ENCODE measurements at regions not wholly inside any gene's neighbourhood (a gene's known extent, or its start where the extent isn't known, plus 50 kb on each side); places are given as distances from the start of the nearest gene placed in this dataset.

DNA sequence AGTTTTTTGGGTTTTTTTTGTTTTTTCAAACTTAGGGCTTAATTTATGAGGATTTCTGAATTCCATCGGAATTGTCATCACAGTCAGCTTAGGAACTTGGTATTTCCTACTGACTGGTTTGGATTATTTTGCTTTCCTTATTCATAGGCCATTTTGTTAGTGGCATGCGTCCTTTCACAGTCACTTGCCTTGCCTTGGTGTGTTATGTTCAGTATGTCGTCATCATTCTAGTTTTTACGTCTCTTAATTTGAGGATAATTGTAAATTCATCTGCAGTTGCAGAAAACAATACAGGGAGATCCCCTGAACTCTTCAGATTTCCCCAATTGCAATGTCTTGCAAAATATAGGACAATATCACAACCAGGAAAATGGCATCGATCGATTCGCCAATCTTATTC lies 485.3 kb downstream of the CBLN2 start:
- TF ChIP-seq, protein P1, sequence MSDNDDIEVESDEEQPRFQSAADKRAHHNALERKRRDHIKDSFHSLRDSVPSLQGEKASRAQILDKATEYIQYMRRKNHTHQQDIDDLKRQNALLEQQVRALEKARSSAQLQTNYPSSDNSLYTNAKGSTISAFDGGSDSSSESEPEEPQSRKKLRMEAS (IDR thresholded peaks at IDR 0.05) = no peak
- no peak for TF ChIP-seq YY1 (IDR thresholded peaks at IDR 0.05; ENCODE audit: low read depth)
- TF ChIP-seq RAD21 (IDR thresholded peaks at IDR 0.05; ENCODE audit: low read depth) = no peak
- TF ChIP-seq, protein P2, sequence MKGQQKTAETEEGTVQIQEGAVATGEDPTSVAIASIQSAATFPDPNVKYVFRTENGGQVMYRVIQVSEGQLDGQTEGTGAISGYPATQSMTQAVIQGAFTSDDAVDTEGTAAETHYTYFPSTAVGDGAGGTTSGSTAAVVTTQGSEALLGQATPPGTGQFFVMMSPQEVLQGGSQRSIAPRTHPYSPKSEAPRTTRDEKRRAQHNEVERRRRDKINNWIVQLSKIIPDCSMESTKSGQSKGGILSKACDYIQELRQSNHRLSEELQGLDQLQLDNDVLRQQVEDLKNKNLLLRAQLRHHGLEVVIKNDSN (IDR thresholded peaks at IDR 0.05) = no peak
- TF ChIP-seq NFIC (IDR thresholded peaks at IDR 0.05) = no peak

DNA sequence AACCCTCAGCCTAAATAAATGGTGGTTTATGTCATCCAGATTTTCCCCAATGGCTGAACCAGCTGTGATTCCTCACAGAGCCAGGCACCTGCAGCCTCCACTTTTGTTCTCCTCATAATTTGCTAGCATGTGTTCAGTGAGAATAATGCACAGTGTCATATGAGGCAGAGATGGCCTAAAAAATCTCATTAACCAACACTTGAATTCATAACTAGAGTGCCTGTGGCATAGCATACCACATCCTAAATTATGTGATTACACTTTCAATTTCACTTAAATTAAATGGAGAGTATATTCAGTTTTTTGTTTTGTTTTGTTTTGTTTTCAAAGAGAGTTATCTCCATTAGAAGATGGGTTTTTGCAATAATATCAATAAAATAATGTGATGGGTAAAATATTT lies 488.0 kb downstream of the CBLN2 start:
- no peak for TF ChIP-seq EGR1 (IDR thresholded peaks at IDR 0.05)
- TF ChIP-seq, protein P2 (IDR thresholded peaks at IDR 0.05) = no peak
- no peak for TF ChIP-seq TCF12 (IDR thresholded peaks at IDR 0.05; ENCODE audit: low read depth)

DNA sequence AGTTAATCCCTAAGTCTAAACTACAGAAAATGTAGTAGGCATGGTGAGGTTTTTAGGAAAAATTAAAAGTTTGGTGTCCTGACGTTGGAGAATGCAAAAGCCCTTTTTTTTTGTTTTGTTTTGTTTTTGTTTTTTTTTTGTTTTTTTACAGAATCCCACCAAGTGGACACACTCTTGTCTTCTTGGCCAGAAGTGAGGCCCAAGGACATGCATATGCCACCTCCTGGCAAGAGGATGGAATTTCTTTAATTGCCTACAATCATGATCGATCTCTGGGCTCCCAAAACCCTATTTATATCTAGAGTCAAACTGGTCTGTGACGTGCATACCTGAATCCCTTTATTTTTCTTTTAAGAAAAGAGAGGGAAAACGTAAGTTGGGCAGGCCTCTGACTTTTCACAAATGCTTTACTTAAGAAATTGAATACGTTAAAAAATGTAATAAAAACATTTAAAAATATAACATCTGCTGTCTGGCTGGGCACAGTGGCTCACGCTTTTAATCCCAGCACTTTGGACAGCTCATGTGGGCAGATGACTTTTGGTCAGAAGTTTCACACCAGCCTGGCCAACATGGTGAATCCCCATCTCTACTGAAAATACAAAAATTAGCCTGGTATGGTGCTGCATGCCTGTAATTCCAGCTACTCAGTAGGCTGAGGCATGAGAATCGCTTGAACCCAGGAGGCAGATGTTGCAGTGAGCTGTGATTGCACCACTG lies 502.7 kb downstream of the CBLN2 start:
- TF ChIP-seq FOXM1 (IDR thresholded peaks at IDR 0.05; ENCODE audit: borderline replicate concordance, low read depth) (no peak), EP300 (IDR thresholded peaks at IDR 0.05; ENCODE audit: borderline replicate concordance) (no peak), ZBTB7A (IDR thresholded peaks at IDR 0.05; ENCODE audit: low read depth) (no peak), CEBPB (IDR thresholded peaks at IDR 0.05) (no peak)
- TF ChIP-seq, protein P3, sequence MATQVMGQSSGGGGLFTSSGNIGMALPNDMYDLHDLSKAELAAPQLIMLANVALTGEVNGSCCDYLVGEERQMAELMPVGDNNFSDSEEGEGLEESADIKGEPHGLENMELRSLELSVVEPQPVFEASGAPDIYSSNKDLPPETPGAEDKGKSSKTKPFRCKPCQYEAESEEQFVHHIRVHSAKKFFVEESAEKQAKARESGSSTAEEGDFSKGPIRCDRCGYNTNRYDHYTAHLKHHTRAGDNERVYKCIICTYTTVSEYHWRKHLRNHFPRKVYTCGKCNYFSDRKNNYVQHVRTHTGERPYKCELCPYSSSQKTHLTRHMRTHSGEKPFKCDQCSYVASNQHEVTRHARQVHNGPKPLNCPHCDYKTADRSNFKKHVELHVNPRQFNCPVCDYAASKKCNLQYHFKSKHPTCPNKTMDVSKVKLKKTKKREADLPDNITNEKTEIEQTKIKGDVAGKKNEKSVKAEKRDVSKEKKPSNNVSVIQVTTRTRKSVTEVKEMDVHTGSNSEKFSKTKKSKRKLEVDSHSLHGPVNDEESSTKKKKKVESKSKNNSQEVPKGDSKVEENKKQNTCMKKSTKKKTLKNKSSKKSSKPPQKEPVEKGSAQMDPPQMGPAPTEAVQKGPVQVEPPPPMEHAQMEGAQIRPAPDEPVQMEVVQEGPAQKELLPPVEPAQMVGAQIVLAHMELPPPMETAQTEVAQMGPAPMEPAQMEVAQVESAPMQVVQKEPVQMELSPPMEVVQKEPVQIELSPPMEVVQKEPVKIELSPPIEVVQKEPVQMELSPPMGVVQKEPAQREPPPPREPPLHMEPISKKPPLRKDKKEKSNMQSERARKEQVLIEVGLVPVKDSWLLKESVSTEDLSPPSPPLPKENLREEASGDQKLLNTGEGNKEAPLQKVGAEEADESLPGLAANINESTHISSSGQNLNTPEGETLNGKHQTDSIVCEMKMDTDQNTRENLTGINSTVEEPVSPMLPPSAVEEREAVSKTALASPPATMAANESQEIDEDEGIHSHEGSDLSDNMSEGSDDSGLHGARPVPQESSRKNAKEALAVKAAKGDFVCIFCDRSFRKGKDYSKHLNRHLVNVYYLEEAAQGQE (IDR thresholded peaks at IDR 0.05; ENCODE audit: low read depth) = peak; percentile 63

DNA sequence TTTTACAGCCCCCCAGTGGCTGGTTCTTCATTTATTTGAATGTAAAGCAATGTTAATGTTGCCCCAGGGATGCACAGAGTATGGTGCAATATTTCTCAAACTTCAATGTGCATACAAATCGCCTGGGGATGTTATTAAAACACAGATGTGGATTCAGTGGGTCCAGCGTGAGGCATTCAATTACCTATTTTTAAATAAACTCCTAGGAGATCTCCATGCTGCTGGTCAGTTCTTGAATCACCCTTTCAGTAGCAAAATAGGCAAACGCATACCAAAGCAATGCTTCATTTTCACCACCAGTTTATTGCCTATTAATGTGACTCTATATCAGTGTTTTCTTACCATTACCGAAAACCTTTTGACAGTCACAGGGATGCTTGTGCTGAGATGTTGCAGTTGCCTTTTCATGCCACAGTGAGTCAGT lies 530.7 kb downstream of the CBLN2 start:
- no peak for TF ChIP-seq EP300 (IDR thresholded peaks at IDR 0.05; ENCODE audit: borderline replicate concordance)
- no peak for TF ChIP-seq TAF1 (IDR thresholded peaks at IDR 0.05; ENCODE audit: low read depth)
- TF ChIP-seq YY1 (IDR thresholded peaks at IDR 0.05; ENCODE audit: low read depth) = no peak
- TF ChIP-seq NFIC (IDR thresholded peaks at IDR 0.05) = no peak
- TF ChIP-seq, protein P1 (IDR thresholded peaks at IDR 0.05) = no peak
- no peak for TF ChIP-seq CREB1 (IDR thresholded peaks at IDR 0.05; ENCODE audit: low read depth)
- no peak for TF ChIP-seq FOXM1 (IDR thresholded peaks at IDR 0.05; ENCODE audit: borderline replicate concordance, low read depth)
- no peak for TF ChIP-seq RAD21 (IDR thresholded peaks at IDR 0.05; ENCODE audit: low read depth)
- TF ChIP-seq, protein P3 (IDR thresholded peaks at IDR 0.05; ENCODE audit: low read depth) = no peak
- TF ChIP-seq TEAD4 (IDR thresholded peaks at IDR 0.05) = no peak
- TF ChIP-seq TCF12 (IDR thresholded peaks at IDR 0.05; ENCODE audit: low read depth) = no peak

DNA sequence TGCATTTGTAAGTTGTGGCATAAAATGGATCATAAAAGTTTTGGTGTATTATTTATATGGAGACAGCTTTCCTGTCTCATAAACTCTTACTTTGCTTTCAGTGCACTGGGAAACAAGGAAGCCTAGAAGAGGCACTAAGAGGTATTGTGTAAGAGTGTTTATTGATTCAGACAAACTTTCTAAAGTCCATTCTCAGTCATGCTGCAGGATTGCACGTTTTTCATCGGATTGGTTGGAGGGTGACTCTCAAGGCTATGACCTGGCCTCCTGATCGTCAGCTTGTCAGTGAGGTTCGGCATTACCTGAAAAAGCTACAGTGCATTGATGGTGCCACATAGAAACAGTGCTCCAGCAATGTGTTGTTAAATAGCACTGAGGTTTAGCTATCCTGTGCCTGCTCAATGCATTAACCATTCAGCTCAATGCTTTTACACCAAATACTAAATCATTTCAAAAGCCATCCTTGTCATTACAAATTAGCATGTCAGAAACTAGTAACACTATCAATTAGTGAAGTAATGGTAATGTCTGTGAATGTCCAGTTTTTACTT lies 545.5 kb downstream of the CBLN2 start:
- TF ChIP-seq FOXM1 (IDR thresholded peaks at IDR 0.05; ENCODE audit: borderline replicate concordance, low read depth) = no peak
- TF ChIP-seq, protein P2 (IDR thresholded peaks at IDR 0.05) = no peak
- TF ChIP-seq TAF1 (IDR thresholded peaks at IDR 0.05; ENCODE audit: low read depth) = no peak
- TF ChIP-seq EGR1 (IDR thresholded peaks at IDR 0.05) = no peak

DNA sequence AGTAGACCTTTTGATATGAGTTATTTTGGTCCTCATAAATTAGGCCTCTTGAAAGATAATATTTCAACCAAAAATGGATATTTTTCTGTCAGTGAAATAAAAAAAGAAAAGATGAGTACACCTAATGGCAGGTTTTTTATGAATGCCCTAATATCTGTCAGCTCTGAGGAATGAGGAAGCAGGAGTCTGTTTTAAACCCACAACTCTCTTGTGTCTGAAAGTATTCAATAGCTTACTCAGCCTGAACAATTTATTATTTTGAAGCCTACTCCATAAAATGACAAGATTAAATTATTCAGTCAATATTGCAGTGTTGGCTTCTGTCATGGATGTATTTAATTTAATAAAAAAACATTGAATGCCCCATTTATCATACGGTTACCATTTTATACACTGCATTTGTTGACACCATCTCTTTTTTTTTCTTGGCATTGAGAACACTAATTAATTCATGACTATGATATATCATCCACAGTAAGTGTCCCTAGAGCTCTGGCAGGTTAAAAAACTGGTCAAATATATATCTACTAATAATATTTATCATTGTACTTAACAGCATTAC lies 548.2 kb downstream of the CBLN2 start:
- TF ChIP-seq EGR1 (IDR thresholded peaks at IDR 0.05) = no peak
- no peak for TF ChIP-seq RAD21 (IDR thresholded peaks at IDR 0.05; ENCODE audit: low read depth)
- no peak for TF ChIP-seq ZBTB7A (IDR thresholded peaks at IDR 0.05; ENCODE audit: low read depth)
- TF ChIP-seq YY1 (IDR thresholded peaks at IDR 0.05; ENCODE audit: low read depth) = no peak
- TF ChIP-seq NFIC (IDR thresholded peaks at IDR 0.05) = no peak
- no peak for TF ChIP-seq TCF12 (IDR thresholded peaks at IDR 0.05; ENCODE audit: low read depth)
- TF ChIP-seq, protein P3 (IDR thresholded peaks at IDR 0.05; ENCODE audit: low read depth) = no peak
- no peak for TF ChIP-seq TEAD4 (IDR thresholded peaks at IDR 0.05)
- TF ChIP-seq, protein P2 (IDR thresholded peaks at IDR 0.05) = no peak
- TF ChIP-seq CREB1 (IDR thresholded peaks at IDR 0.05; ENCODE audit: low read depth) = no peak
- TF ChIP-seq, protein P1 (IDR thresholded peaks at IDR 0.05) = no peak
- TF ChIP-seq CEBPB (IDR thresholded peaks at IDR 0.05) = no peak
- no peak for TF ChIP-seq FOXM1 (IDR thresholded peaks at IDR 0.05; ENCODE audit: borderline replicate concordance, low read depth)
- TF ChIP-seq EP300 (IDR thresholded peaks at IDR 0.05; ENCODE audit: borderline replicate concordance) = no peak
- no peak for TF ChIP-seq TAF1 (IDR thresholded peaks at IDR 0.05; ENCODE audit: low read depth)

Measured in Ishikawa (cell line).